WTC11 (cell line): ENCODE measurements at regions not wholly inside any gene's neighbourhood (a gene's known extent, or its start where the extent isn't known, plus 50 kb on each side); places are given as distances from the start of the nearest gene placed in this dataset.
"Not testable (repeated sequence)": the region's sequence is repeated elsewhere in the genome, so short reads cannot be mapped to it uniquely, and the experiment has no call there.

Experiments
- ATAC-seq: fragments of 200-7000 bp; cut with Tn5 transposase; 2 replicates; pipeline ENCODE4 v1.10.0; 2021; ENCODE audit warnings: mild to moderate bottlenecking, moderate library complexity
- CTCF ChIA-PET: fragments of 300-600 bp; sonication (Branson Sonifier 250); formaldehyde crosslinking; loops from one replicate; lab custom pipeline; 2021; ENCODE audit warnings: antibody characterized with exemption; lab: Charles Lee
- POLR2A ChIA-PET: fragments of 350-600 bp; sonication (Branson Sonifier 250); formaldehyde crosslinking; loops from one replicate; lab custom pipeline; 2021; ENCODE audit warnings: antibody characterized with exemption; lab: Charles Lee
- DNase-seq: peaks from one replicate; pipeline ENCODE4 v3.0.0; 2021; ENCODE audit warnings: low spot score
- H3K27ac Mint-ChIP-seq: 2 replicates; pipeline ENCODE4 v1.8.0; 2021; ENCODE audit warnings: mixed read lengths
- H3K27me3 Mint-ChIP-seq: 2 replicates; pipeline ENCODE4 v1.8.0; 2021; ENCODE audit warnings: low read depth, mild to moderate bottlenecking, moderate library complexity, mixed read lengths
- H3K36me3 Mint-ChIP-seq: 2 replicates; pipeline ENCODE4 v1.8.0; 2021; ENCODE audit warnings: mixed read lengths
- H3K4me1 Mint-ChIP-seq: 2 replicates; pipeline ENCODE4 v1.8.0; 2022; ENCODE audit warnings: mixed read lengths
- H3K4me3 Mint-ChIP-seq: 2 replicates; pipeline ENCODE4 v1.8.0; 2021; ENCODE audit warnings: mild to moderate bottlenecking, moderate library complexity, mixed read lengths
- H3K9me3 Mint-ChIP-seq: 2 replicates; pipeline ENCODE4 v1.8.0; 2021; ENCODE audit warnings: mixed read lengths
- ATF2 ChIP-seq: sonication (generic); formaldehyde crosslinking; IDR thresholded peaks from 2 replicates; pipeline ENCODE4 v1.8.1; 2022; ENCODE audit warnings: low read depth, missing genetic modification reagents, borderline replicate concordance
- CBFB ChIP-seq: sonication (generic); formaldehyde crosslinking; IDR thresholded peaks from 2 replicates; pipeline ENCODE4 v1.8.1; 2022; ENCODE audit warnings: mild to moderate bottlenecking, low read depth, missing genetic modification reagents
- CDX4 ChIP-seq: fragments of 250-450 bp; sonication (Bioruptor Pico); IDR thresholded peaks from 2 replicates; pipeline ENCODE4 v1.9.0; 2021; ENCODE audit warnings: moderate library complexity, mild to moderate bottlenecking, inconsistent platforms, borderline replicate concordance
- ELF4 ChIP-seq: sonication (generic); formaldehyde crosslinking; IDR thresholded peaks from 2 replicates; pipeline ENCODE4 v1.8.1; 2022; ENCODE audit warnings: low read depth, mild to moderate bottlenecking, moderate library complexity, missing genetic modification reagents
- ETV6 ChIP-seq: sonication (generic); formaldehyde crosslinking; IDR thresholded peaks from 2 replicates; pipeline ENCODE4 v1.8.1; 2022; ENCODE audit warnings: mild to moderate bottlenecking, missing genetic modification reagents
- FOXK1 ChIP-seq: sonication (generic); formaldehyde crosslinking; IDR thresholded peaks from 2 replicates; pipeline ENCODE4 v1.8.0; 2022; ENCODE audit warnings: mild to moderate bottlenecking, moderate library complexity, missing genetic modification reagents
- GABPB1 ChIP-seq: sonication (generic); formaldehyde crosslinking; IDR thresholded peaks from 2 replicates; pipeline ENCODE4 v1.8.1; 2023; ENCODE audit warnings: mild to moderate bottlenecking, missing genetic modification reagents
- MLX ChIP-seq: sonication (generic); formaldehyde crosslinking; IDR thresholded peaks from 2 replicates; pipeline ENCODE4 v1.8.1; 2023; ENCODE audit warnings: mild to moderate bottlenecking, missing genetic modification reagents, moderate library complexity
- MXD4 ChIP-seq: fragments of 250-450 bp; sonication (Bioruptor Pico); IDR thresholded peaks from 2 replicates; pipeline ENCODE4 v1.8.0; 2021; ENCODE audit warnings: mild to moderate bottlenecking, moderate library complexity, borderline replicate concordance
- NR2C2 ChIP-seq: sonication (generic); formaldehyde crosslinking; IDR thresholded peaks from 2 replicates; pipeline ENCODE4 v1.8.0; 2022; ENCODE audit warnings: mild to moderate bottlenecking, missing genetic modification reagents
- OVOL2 ChIP-seq: fragments of 250-450 bp; sonication (Bioruptor Pico); IDR thresholded peaks from 2 replicates; pipeline ENCODE4 v1.9.0; 2021; ENCODE audit warnings: mild to moderate bottlenecking, borderline replicate concordance
- PRRX2 ChIP-seq: fragments of 250-450 bp; sonication (Bioruptor Pico); IDR thresholded peaks from 2 replicates; pipeline ENCODE4 v1.8.0; 2021; ENCODE audit warnings: mild to moderate bottlenecking
- RELA ChIP-seq: sonication (generic); formaldehyde crosslinking; IDR thresholded peaks from 2 replicates; pipeline ENCODE4 v1.8.1; 2022; ENCODE audit warnings: missing genetic modification reagents, mild to moderate bottlenecking, borderline replicate concordance
- SOX15 ChIP-seq: fragments of 250-450 bp; sonication (Bioruptor Pico); IDR thresholded peaks from 2 replicates; pipeline ENCODE4 v1.9.0; 2021; ENCODE audit warnings: mild to moderate bottlenecking
- TEAD1 ChIP-seq: sonication (generic); formaldehyde crosslinking; IDR thresholded peaks from 2 replicates; pipeline ENCODE4 v1.8.0; 2022; ENCODE audit warnings: mild to moderate bottlenecking, missing genetic modification reagents
- USF2 ChIP-seq: sonication (generic); formaldehyde crosslinking; IDR thresholded peaks from 2 replicates; pipeline ENCODE4 v1.8.1; 2023; ENCODE audit warnings: mild to moderate bottlenecking, missing genetic modification reagents, moderate library complexity
- ZNF671 ChIP-seq: fragments of 250-450 bp; sonication (Bioruptor Pico); IDR thresholded peaks from 2 replicates; pipeline ENCODE4 v1.8.0; 2021; ENCODE audit warnings: mild to moderate bottlenecking
- ZSCAN18 ChIP-seq: fragments of 250-450 bp; sonication (Bioruptor Pico); IDR thresholded peaks from 2 replicates; pipeline ENCODE4 v2.1.2; 2022; ENCODE audit warnings: mild to moderate bottlenecking, moderate library complexity

GRCh38 chr14:49089107-49089506, 497.1 kb downstream of the RPS29 start:
- DNase-seq = no peak
- H3K4me3 Mint-ChIP-seq = no peak overlapping the region
- POLR2A ChIA-PET = no interaction called here

GRCh38 chr14:49073292-49073691, 512.9 kb downstream of the RPS29 start:
- H3K27me3 Mint-ChIP-seq, POLR2A ChIA-PET, ATAC-seq, DNase-seq, CTCF ChIA-PET, H3K36me3 Mint-ChIP-seq, H3K27ac Mint-ChIP-seq, H3K4me1 Mint-ChIP-seq, H3K4me3 Mint-ChIP-seq: not testable (repeated sequence)
- peaks cover 23% of the 10 kb centered on the region for H3K9me3 Mint-ChIP-seq

More at GRCh38 chr14:49089107-49089506, 497.1 kb downstream of the RPS29 start:
- H3K27me3 Mint-ChIP-seq = no peaks in the 10 kb centered on the region
- ATAC-seq = no peak
- CTCF ChIA-PET = no interaction called here
- no peaks in the 10 kb centered on the region for H3K4me1 Mint-ChIP-seq
- H3K9me3 Mint-ChIP-seq = peaks cover 25% of the 10 kb centered on the region
- no peak overlapping the region for H3K27ac Mint-ChIP-seq
- peaks cover 3% of the 10 kb centered on the region for H3K36me3 Mint-ChIP-seq
- no peak for TF ChIP-seq OVOL2 (CRISPR knock-in tag)
- TF ChIP-seq ATF2 = no peak
- no peak for TF ChIP-seq TEAD1 (CRISPR knock-in tag)
- no peak for TF ChIP-seq ELF4 (CRISPR knock-in tag)
- TF ChIP-seq MLX (CRISPR knock-in tag) = no peak
- no peak for TF ChIP-seq USF2 (CRISPR knock-in tag)
- no peak for TF ChIP-seq FOXK1 (CRISPR knock-in tag)

GRCh38 chr14:49058511-49058910, 527.7 kb downstream of the RPS29 start:
- Mint-ChIP-seq H3K9me3 (peaks cover 35% of the 10 kb centered on the region), H3K4me1 (no peaks in the 10 kb centered on the region), H3K36me3 (no peaks in the 10 kb centered on the region; the same call in none of the 2 replicates), H3K27me3 (peaks cover 2% of the 10 kb centered on the region), H3K4me3 (no peak overlapping the region), H3K27ac (no peak overlapping the region)
- ChIA-PET POLR2A (no interaction called here), CTCF (no interaction called here)
- no peak for DNase-seq
- TF ChIP-seq GABPB1 (CRISPR knock-in tag) = no peak
- no peak for TF ChIP-seq CDX4
- no peak for TF ChIP-seq ZSCAN18 (CRISPR knock-in tag)
- TF ChIP-seq CBFB = no peak
- no peak for TF ChIP-seq ZNF671
- TF ChIP-seq NR2C2 = no peak
- TF ChIP-seq SOX15 (CRISPR knock-in tag) = no peak
- TF ChIP-seq ETV6 (CRISPR knock-in tag) = no peak
- TF ChIP-seq RELA (CRISPR knock-in tag) = no peak
- TF ChIP-seq MXD4 (CRISPR knock-in tag) = no peak
- TF ChIP-seq PRRX2 (CRISPR knock-in tag) = no peak
- no peak for ATAC-seq
